DMS 273 treated with DMSO at 0.1 percent for 48 hours (cell line): ENCODE measurements at regions not wholly inside any gene's neighbourhood (a gene's known extent, or its start where the extent isn't known, plus 50 kb on each side); places are given as distances from the start of the nearest gene placed in this dataset.

Source experiments
- DNase-seq: peaks from one replicate; lab custom pipeline; 2025; lab: John Stamatoyannopoulos, UW

DNA sequence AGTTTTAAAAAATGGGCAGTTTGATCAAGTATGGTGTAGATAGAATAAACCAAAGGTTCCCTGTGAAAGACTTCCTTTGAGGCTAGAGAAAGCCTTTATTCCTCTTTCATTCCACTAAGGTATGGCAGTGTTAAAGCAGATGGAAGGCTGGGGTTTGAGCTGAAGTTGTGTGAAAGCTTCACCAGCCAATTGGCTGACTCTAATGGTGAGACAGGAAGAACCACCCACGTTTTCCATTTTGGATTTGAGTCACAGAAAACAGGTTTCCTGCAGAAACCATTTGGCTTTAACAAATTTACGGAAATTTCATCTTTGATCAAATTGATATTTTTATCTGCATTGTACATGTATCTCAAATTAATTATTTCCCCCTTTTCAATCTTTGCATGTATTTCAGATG, 455.0 kb downstream of the PCNX1 start:
- no peak for DNase-seq

- no peak for DNase-seq
Observed at GRCh38 chr14:71362920-71363584, 455.8 kb downstream of the PCNX1 start.

DNA sequence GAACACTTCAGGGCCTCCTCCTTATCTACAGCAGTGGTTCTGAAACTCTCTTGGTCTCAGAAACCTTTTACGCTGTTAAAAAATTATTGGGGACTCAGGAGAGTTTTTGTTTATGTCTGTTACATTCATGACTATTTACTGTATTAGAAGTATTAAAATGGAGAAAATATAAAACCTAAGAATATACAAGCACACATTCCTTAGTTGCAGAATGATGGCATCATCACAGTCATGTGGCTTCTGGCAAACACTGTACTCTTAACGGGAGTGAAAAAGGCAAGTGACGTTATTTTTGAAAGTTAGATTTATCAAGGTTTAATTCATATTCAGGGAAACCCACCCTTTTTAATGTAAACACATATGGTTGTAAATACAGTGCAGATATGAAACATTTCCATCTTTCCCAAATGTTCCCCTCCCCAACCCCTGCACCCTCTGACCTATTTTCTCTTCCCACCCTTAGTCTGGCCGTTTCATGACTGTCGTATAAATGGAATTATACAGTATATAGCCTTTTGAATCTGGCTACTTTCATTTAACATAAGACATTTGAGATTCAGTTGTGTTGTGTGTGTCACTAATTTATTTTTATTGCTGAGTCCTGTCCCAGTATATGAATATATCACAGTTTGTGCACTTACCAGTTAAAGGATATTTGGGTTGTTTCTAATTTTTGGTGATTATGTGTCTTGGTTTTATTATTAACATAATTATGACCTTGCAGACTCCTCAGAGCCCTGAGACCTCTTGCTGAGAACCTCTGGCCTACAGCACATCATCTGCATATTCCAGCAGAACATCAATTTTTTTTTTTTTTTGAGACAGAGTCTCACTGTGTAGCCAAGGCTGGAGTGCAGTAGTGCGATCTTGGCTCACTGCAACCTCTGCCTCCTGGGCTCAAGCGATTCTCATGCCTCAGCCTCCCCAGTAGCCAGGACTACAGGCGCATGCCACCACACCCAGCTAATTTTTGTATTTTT, 457.0 kb downstream of the PCNX1 start:
- no peak for DNase-seq

GRCh38 chr14:71365361-71365760, 458.1 kb downstream of the PCNX1 start:
- no peak for DNase-seq

- DNase-seq, result no peak
Observed at GRCh38 chr14:71366861-71367260, 459.6 kb downstream of the PCNX1 start.

DNA sequence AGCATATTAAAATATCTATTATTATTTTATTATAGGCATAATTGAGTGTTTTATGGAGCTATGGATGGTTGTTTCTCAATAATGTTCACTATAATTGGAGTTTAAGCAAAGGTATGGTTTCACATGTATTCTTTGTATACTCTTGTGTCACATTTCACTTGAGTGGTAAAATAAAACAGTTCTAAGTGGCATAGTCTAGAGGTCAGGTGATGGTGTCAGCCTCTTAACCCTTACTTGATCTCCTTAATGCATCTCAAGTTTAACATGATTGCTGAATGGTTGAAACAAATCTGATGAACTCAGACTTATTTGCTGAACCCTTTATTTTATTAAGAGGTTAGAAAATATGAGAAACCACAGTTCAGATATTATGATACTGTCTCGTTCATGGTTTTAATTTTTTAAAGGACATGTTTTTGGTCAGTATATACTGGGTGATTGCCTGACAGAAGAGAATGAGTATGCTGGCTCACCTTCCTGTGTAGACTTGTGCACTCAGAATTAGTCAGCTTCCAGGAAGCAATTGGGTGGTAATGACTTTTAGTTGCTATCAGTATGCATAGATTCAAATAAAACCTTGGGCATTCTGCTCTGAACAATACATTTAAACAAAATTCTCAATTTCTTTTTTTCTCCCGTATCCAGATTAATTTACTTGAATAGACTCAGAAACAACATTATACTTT, 464.6 kb downstream of the PCNX1 start:
- no peak for DNase-seq

DNA sequence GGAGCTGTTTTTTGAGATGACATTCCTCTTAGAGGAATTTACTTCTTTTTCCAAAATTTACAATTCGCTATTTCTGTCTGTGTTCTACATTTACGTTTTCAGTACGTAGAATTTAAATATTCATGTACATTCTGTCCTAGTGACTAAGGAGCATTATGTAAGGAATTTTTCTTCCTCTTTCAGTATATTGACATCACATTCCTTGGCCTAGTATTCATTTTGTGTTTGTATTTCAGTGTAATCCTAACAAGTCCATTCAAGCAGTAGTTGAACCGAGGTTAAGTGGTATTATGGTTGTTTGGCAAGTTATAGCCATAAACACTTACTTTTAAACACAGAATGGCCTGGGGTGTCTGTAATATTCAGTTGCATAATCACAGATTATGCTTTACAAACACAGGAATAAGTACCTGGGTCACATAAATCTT, 465.2 kb downstream of the PCNX1 start:
- no peak for DNase-seq

DNA sequence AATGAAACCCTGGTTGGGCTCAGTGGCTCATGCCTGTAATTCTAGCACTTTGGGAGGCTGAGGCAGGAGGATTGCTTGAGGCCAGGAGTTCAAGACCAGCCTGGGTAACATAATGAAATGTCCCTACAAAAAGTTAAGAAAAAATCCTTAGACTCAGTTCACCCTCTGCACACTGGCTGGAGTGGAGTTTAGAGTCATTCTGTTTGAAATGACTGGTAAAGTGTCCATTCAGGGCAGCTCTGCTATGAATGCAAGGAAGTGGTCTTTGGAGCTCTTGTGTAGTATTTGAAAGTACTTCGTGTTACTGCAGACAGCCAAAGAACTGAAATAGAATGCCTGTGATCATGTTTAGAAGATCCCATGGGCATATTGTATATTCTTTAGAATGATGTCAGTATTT, 466.5 kb downstream of the PCNX1 start:
- no peak for DNase-seq

DNA sequence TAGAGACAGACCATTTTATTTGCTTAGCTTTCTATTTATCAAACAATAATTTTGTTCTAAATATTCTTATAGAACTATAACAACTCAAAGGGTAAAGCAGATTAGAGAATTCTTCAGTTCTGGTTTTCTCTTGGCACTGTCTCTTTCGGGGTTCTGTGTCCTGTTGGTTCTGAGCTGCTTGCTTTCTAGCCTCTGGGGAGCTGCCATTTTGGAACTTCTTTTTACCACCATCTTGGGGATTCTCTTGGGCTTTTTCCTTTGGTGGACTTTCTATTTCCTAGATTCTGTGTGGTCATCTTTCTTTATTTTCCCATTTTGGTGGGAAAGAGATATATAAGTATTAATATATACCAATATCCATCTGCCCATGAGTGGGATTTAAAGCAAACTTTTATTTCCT, 467.7 kb downstream of the PCNX1 start:
- DNase-seq, result no peak

DNA sequence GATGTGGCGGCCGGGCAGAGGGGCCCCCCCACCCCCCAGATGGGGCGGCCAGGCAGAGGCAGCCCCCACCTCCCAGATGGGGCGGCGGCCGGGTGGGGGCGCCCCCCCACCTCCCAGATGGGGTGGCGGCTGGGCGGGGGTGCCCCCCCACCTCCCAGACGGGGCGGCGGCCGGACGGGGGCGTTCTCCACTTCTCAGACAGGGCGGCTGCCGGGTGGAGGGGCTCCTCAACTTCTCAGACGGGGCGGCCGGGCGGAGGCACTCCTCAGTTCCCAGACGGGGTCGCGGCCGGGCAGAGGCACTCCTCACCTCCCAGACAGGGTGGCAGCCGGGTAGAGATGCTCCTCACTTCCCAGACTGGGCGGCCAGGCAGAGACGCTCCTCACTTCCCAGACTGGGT, 469.8 kb downstream of the PCNX1 start:
- no peak for DNase-seq

DNA sequence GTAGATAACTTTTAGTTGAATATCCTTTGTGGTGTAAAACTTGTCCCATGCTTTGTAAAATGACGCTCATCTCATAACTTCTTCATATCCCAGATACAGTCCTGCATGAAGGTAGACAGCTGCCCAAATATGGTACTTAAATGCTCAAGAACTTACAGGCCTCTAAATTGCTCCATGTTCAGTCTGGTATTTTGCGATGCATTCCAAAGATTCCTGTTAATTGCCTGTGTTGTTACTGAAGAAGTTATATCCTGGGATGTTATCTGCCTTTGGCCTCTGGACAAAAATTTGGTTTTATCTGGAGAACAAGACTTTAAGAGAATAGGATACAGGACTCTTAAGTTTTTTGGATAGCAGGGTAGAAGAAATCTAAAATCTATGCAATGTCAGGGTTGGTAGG, 473.0 kb downstream of the PCNX1 start:
- no peak for DNase-seq

GRCh38 chr14:71381814-71382213, 474.6 kb downstream of the PCNX1 start:
- DNase-seq, result no peak

GRCh38 chr14:71382315-71382714, 475.1 kb downstream of the PCNX1 start:
- no peak for DNase-seq

- DNase-seq, result no peak
Observed at GRCh38 chr14:71383510-71383909, 476.3 kb downstream of the PCNX1 start.

- DNase-seq, result no peak
Observed at GRCh38 chr14:71384007-71384845, 477.0 kb downstream of the PCNX1 start.

- DNase-seq, result no peak
Observed at GRCh38 chr14:71387753-71388152, 480.5 kb downstream of the PCNX1 start.

- no peak for DNase-seq
Observed at GRCh38 chr14:71388336-71388735, 481.1 kb downstream of the PCNX1 start.

GRCh38 chr14:71388862-71389261, 481.6 kb downstream of the PCNX1 start:
- DNase-seq, result no peak

GRCh38 chr14:71394386-71394785, 487.1 kb downstream of the PCNX1 start:
- DNase-seq, result no peak

DNA sequence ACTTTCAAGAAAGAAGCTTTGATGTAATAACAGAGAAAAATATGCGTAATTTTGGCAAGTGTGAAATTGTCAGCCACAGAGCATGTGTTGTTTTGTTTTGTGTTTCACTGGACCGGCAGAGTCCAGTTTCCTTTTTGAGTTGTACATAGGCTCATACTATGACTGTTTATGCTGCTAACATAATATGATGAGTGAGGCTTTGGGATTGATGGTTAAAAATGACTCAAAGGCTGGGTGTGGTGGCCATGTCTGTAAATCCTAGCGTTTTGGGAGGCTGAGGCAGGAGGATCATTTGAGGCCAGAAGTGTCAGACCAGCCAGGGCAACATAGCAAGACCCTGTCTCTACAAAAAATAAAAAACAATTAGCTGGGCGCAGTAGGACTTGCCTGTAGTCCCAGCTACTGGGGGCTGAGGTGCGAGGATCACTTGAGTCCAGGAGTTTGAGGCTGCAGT, 487.9 kb downstream of the PCNX1 start:
- no peak for DNase-seq

DNA sequence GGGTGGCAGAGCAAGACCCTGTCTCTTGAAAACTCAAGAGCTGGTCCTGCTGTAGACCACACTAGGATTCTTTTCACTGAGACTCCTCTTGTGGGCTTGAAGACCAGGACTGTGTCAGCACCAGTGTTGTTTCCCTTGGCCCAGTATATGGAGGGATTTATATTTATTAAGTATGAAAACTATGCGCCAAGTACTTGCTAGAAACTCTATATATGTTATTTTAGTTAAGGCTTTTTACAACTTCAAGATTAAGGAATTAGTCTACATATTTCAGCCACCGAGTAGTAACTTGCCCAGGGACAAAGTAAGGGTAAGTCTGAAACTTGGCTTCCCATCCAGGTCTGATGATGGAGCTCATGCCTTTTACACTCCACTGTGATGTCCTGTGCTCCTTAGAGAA, 488.4 kb downstream of the PCNX1 start:
- no peak for DNase-seq
